ENCODE measurements at regions not wholly inside any gene's neighbourhood (a gene's known extent, or its start where the extent isn't known, plus 50 kb on each side); places are given as distances from the start of the nearest gene placed in this dataset.
"Not testable (repeated sequence)": the region's sequence is repeated elsewhere in the genome, so short reads cannot be mapped to it uniquely, and the experiment has no call there.

DNA sequence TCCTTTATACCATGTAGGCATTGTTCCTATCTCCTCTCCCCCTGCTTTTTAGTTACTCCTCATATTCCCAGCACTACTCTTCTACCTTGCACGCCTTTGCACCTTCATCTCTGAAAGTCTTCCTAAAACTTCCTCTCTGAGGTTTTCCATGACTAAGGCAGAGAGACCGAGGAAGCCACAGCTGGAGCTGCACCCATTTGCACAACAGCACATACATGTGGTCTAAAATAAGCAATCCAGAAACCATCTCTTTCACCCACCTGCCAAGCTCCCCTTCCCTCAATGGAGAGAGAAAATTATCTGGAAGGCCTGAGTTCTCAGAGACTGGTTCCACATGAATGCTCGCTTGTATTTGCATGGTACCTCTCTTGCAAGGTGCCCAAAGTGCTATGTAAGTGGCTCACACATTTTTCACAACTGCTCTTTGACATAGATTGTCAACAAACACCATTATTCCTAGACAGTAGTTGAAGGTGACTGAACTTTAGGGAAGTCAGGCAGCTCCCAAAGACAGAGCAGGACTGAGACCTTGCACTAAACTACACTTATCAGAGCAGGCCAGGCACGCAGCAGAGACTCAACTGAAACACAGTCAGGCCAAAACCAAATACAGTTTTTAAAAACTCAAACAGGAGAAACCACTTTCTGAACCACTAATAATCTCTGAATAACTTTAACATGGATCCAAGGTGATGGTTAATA lies 313.2 kb downstream of the TFAP2A start:
- DNase-seq = no peak

DNA sequence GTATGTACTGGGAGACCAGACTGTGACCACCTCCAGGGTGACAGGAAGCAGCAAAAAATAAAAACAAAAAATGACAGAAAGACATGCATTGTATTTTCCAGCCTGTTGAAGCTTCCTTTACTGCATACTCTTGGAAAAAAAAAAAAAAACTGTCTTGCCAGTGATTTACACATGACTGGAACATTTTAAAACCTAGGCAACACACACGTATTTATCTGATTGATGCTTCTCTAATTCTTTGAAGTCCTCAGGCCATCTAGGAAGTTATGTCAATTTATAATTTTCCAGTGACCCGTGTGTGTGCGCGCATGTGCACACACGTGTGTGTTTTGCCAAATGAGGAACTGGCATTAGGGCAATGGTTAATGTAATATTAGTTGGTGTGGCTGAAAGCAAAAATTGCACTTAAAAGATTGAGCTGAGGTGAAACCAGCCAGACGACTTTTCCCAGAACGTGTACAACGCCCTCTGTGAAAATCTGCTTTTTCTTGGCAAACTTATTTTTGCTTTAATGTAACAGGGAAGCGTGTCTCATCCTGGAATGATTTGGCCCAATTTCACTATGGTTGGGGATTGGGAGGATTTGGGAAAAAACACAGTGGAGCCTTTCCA lies 315.2 kb downstream of the TFAP2A start:
- no peak for DNase-seq

DNA sequence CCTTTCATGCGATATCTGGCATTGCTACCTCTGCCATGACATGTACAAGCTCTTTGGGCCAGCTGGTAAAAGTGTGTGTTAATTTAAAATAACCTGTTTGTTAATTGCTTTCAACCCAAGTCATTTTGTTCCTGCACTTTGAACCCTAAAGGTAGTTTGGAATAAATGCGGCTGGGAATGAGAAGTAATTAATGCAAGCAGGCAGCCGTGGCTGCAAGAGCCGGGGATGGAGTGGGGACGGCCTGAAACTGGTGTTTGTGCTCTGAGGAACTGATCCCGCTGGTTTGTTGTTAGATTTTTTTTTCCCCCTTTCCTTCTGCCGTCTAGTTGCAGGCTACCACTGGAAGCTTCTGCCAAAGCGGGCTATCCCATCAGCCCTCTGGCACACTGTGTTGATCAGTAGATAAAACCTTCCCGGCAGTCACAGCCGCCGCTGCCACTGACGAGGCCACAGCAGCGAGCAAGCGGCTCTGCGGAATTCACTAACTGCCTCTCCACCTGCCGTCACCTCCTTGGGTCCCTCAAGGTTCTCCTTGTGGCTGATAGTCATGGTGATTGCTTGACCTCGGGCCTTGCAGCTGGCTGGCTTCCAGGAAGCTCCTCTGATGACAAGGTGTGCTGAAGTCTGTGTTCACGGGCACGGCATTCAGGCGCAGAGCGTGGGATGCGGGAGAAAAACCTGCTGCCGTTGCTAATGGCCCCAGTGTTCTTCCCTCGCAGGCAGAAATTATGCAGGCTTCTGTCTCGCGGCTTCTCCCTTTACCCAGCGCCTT lies 315.9 kb downstream of the TFAP2A start:
- DNase-seq = no peak

DNA sequence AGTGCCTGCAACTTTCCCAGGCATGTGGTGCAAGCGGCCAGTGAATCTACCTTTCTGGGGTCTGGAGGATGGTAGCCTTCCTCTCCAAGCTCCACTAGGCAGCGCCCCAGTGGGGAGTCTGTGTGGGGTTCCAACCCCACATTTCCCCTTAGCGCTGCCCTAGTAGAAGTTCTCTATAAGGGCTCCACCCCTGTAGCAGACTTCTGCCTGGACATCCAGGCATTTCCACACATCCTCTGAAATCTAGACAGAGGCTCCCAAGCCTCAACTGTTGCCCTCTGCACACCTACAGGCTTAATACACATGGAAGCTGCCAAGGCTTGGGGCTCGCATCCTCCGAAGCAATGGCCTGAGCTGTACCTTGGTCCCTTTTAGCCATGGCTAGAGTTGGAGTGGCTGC lies 321.6 kb downstream of the TFAP2A start:
- DNase-seq = no peak

DNA sequence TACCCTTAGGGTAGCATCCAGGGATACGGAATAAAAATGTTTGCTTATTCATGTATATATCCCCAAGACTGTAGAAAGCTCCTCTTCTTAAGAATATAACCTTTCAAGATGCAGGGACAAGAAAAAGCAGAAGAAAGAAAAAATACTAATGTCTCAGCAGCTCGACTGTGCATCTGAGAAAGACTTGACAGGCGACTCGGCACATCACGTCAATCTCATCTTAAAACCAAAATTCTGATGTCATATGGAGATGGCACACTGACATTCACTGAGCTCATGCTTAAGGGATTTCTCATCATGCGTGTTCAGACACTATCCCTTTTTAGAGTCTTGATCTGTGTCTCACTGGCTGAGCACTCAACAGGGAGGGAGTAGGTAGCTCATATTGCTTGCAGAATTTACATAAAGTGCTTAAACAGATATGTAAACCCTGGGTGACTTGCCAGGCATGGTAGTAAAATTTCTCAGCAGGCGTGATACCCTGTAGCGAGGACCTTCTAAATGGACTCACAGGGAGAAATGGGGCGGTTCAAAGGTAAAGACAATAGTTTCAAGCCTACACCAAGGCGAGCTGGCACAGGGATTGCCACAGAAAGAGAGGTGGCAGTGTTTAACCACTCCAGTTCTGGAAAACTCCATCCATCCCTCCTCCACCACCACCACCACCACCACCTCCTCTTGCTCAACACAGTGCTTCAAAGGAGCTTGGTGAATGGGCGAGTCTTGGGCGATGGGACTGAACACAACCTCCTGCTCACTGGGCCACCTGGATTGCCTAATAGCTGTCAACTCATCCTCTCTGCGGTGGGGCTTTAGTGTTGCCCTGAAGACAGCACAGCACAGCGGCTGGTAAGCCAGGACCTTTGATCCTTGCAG lies 330.5 kb downstream of the TFAP2A start:
- DNase-seq = no peak

DNA sequence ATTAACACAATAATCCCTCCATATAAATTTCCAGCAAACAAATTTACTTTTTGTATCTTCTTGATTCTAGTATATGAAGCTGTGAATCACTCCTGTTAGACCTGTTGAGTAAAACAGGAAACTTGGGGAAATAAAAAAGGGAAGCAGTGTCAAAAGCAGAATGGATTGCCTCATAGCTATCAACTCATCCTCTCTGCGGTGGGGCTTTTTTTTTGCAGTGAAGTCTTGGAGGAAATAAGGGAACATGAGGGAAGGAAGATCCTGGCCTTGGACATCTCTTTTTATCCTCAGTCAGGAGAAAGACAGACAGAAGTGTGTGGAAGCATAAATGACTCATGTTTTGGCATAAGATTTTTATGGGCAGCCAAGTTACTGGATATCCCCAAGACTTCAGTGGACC lies 332.5 kb downstream of the TFAP2A start:
- no peak for DNase-seq

DNA sequence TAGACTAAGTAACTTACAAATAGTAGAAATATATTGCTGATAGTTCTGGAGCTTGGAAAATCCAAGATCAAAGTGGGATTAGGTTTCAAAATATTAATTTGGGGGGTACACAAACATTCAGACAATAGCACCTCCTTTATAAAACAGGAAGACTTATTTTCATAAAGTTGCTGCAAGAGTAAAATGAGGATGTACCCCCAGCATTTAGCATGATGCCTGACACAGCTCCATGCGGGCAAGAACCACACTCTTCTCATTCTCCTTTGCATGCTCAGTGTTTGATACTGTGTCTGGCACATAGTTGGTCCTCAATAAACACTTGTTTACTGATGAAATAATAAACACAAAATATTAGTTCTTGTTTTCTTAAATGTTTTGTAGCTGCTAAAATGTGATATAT lies 332.9 kb downstream of the TFAP2A start:
- DNase-seq = no peak

DNA sequence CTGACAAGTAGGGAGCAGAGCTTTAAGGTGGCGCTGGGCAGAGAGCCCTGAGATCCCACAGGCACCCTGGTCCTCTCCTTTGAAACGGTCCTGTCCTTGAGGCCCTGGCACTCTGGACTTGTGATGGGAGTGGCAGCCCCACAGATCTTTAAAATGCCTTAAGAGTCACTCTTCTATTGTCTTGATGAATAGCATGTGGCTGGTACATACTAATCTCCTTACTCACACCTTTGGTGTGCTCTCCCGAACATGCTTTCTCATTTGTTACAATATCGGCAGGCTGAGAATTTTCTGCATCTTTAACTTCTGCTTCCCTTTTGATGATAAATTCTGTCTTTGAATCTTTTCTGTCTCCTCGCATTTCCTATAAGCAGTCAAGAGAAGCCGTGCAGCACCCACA lies 333.8 kb downstream of the TFAP2A start:
- no peak for DNase-seq

DNA sequence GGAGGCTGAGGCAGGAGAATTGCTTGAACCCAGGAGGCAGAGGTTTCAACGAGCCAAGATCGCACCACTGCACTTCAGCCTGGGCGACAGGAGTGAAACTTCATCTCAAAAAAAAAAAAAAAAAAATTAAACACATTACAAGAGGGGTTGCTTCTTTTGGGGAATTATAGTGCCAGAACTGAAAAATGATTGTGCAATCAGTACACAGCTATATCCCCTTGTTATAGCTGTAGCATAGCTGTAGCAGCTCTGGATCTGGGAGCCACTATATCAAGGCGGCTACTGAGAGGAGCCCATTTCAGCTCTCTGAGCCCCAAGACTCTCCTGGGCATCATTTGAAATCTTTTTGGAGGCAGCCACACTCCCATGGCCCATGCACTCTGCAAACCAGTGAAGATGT lies 334.3 kb downstream of the TFAP2A start:
- no peak for DNase-seq

DNA sequence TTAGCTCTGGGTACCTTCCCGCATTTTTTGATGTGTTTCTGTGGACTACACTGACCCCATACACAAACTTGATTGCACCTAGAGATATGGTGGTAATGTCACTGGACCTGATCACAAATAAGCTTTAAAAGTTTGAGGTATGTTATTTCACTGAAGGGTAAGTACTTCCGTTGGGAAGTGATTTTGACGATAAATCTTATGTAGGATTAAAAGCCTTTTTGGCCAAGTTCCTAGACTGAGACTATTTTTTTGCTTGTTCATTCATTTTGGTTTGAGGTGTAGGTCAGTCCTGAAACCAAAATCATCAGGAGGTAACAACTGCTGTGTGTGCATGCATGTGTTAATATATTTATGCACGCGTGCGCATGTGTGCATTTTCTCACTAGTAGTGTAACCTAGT lies 336.3 kb downstream of the TFAP2A start:
- DNase-seq = no peak

DNA sequence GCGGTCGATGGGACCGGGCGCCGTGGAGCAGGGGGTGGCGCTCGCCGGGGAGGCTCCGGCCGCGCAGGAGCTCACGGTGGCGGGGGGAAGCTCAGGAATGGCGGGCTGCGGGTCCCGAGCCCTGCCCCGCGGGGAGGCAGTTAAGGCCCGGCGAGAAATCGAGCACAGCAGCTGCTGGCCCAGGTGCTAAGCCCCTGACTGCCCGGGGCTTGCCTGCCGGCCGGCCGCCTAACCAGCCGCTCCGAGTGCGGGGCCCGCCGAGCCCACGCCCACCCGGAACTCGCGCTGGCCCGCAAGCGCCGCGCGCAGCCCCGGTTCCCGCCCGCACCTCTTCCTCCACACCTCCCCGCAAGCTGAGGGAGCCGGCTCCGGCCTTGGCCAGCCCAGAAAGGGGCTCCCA lies 340.1 kb downstream of the TFAP2A start:
- not testable (repeated sequence) for DNase-seq

DNA sequence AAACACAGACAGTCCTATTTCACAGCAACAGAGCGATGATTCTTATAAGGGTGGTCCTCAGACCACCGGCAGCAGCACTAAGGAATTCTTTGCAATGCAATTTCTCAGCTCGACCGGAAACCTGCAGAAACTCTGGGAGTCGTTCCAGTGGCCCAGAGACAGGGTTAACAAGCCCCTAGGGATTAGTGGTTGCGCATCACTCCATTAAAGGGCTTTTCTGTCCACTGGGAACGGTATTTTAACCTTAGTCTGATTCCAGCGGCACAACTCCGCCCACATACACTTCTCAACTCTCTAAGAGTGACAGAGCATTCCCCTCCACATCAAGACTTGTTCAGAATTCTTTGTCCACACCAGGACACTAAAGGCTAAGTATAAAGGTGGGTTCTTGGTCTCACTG lies 341.5 kb downstream of the TFAP2A start:
- no peak for DNase-seq

DNA sequence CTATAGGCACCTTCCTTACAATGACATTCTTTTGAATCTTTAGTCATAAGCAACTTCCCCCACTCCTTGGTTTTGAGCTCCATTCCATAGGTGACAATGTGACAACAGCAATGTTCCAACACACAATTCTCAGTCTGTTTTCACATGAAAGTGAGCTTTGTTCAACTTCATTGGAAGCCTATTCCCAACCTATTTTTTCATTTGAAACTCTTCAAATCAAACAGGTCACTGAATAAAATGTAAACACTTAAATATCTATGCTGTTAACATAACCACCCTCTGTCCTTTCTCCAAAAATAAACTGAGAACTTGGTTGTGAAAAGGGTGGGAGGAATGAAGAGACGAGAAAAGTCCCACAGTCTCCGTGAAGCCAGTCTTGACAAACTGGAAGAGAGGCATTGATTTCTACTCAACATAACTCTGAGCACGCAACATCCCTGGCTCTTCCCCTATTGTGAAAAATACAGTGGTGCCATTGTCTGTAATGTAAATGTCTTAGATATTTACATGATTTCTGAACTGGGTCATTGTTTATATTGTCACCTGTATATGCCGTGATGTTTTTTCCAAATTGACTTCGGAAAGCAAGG lies 343.1 kb downstream of the TFAP2A start:
- DNase-seq = no peak

DNA sequence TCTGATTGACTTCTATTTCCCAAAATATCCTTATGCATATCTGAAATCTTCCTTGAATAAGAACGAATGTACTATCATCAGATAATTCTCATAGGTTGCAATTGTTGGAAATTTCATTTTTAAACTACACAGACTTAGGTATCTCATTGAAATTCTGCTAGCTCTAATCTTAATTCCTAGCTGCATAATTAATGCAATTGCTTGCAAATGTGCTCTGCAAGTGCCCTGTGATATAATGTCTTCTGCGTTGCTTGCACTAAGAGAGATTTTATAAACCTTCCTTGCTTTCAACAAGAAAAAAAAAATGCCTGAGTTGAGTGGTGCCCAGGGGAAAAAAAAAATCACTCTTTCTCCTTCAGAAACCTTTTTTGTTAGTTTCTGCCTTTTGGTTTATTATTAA lies 354.9 kb downstream of the TFAP2A start:
- DNase-seq = no peak

DNA sequence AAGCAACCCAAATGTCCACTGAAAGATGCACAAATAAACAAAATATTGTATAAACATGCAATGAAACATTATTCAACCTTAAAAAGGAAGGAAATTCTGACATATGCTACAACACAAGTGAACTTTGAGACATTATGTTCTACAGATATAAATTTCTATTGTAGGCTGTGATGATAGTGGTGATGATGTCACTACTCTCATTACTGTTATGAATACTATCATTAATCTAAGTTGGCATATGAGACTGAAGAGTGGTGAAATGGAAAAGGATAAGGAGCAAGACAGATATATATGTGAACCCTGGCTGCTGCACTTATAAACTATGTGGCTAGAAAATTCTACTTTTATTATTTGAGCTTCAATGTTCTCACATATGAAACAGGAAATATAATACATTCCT lies 360.2 kb downstream of the TFAP2A start:
- no peak for DNase-seq

DNA sequence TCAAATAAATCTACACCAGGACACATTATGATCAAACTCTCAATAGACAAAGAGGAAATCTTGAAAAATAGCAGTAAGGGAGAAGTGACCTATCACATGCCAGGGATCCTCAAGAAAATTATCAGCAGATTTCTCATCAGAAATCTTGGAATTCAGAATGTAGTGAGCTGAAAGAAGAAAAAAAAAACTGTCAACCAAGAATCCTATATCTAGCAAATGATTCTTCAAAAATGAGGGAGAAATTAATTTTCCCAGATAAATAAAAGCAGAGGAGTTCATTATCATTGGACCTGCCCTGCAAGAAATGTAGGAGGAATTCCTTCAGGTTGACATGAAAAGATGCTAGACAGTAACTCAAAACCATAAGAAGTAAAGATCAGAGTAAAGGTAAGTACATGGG lies 363.6 kb downstream of the TFAP2A start:
- DNase-seq = no peak

DNA sequence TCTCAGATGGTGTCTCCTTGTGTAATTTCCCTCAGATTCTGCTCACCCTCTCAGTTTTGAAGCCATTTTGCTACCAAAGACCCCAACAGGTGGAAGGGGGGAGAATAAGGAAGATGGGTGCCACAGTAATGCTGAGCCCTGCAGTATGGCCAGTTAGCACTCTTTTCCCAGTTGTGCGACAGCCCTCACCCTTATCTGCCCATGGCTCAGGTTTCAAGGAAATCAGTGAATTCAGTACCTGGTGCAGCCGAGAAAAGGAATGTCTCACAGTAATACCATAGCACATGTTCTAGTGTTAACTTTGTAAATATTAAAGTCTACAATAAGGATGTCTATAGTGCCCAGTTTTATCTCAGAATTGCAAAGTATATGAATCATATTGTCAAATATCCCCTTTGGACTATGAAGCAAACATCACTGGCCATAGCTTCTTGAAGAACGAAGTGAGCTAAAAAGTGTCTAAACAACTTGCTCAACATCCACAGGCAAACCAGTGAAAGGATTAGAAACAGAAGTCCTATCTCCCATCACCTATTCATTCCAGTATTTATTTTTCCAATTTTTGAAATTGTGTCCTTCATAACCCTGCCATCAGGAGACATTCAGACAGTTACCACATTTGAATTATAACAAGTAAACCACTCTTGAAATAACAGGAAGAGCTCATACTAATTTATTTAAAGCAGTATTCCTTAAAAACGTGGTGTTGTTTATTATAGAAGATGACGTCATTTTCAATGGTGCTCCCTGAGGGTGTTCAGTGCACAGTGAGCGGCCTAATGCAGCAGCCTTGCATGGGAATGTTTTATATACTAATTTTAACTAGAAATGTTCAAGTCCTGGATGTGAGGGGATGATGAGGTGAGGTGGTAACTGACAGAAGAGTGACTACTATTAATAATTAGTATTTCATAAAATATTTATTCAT lies 366.2 kb downstream of the TFAP2A start:
- DNase-seq = no peak

DNA sequence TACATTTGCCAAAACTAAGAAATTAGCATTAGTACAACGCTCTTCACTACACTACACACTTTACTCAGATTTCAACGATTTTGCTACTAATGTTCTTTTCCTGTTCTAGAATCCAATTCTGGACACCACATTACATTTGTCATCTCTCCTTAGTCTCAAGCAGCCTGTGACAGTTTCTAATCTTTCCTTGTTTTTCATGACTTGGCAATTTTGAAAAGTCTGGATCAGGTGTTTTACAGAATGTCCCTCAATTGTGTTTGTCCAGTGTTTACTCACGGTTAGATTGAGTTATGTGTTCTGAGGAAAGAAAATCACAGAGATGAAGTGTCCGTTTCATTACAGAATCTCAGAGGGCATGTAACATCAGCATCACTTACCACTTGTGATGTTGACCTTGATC lies 372.6 kb downstream of the TFAP2A start:
- no peak for DNase-seq

DNA sequence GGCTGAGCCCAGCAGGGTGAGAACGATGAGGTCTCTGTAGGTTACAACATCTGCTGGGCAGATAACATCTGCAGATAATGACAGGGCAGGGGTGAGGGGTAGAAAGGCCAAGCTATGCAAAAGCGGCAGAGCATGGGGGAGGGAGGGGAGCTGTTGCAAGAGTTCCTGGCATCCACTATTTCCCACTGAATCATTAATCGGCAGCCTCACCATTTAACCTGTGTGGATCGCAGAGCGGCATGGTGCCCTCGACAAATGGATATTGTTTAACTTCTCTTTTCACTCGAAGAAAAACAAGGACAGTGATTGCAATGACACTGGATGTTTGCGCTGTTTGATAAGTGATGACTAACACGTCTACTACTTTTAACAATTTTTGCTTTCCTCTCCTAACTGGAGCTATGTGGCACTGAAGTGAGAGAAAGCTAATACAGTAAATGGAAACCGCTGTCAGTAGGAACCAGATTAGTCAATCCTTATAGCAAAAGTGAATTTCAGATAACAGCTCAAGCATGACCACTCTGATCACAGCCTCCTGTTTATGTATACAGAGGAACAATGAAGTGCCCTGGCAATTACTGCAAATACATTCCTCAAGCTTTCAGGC lies 381.5 kb downstream of the TFAP2A start:
- no peak for DNase-seq

DNA sequence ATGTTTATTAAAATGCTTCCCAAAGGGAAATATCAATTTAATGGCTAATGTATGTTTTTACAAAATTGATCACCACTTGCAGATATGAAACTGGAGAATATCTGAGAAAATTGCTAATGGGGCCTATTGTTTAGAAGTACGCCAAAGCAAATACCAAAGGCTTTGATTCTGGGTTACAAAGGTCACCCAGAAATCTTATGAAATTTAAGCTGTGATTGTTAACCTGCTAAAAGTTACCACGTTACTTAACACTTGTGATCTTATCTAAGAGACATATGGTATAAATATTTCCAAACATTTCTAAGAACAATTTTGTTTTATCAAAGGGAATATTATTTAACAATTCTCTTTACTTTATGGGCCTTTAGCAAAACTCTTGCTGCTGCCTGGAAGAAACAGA lies 383.3 kb downstream of the TFAP2A start:
- no peak for DNase-seq

DNA sequence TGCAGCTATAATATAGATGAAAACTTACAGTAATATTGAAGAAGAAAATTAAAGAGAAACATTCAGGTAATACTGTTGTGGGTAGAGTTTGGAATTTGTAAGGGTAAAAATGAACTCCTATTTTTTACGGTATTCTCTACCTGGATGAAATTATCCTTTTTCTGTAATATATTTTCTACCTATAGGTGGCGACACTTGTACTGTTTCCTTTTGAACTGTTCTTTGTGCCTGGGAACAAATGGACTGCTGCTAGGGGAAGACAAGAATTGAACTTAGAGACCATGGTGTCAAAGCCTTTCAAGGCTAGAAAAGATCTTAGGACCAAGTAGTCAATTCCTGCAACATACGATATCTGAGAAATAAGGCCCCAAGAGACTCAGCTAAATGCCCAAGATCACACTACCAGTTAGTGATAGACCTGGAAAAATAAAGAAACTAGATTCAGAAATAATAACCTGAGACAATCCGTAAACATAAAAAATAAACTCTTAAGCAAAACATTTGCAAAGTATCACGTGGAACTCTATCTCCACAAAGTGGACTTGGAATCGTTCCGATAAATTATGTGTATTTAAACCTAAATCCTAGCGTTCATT lies 383.8 kb downstream of the TFAP2A start:
- DNase-seq = no peak
